Hepatic stellate cell (primary cell): ENCODE measurements at regions not wholly inside any gene's neighbourhood (a gene's known extent, or its start where the extent isn't known, plus 50 kb on each side); places are given as distances from the start of the nearest gene placed in this dataset.

Experiments used
- DNase-seq: peaks from one replicate; pipeline ENCODE4 v3.0.0; 2011; ENCODE audit warnings: low spot score

DNA sequence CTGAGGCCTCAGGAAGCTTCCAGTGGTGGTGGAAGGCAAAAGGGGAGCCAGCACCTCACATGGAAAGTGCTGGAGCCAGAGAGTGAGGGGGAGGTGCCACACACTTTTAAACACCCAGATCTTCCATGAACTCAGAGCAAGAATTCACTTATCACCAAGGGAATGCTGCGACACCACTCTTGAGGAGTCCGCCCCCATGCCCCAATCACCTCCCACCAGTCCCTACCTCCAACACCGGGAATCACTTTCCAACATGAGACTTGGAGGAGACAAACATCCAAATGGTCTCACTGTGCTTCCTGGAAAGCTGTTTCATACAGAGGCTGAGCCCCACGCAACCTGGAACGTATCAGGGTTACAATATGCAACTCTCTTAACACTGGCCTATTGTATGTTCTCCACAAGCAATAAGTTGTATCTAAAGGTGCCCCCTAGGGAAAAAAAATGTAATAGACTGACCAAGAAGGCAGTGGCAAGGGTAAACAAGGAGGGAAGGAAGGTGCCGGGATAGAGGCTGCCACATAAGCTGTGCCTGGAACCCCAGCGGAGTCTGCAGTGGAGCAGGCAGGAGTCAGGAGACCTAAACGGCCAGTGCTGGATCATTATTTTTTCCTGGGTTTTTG lies 106.7 kb upstream of the FOXF1 start:
- no peak for DNase-seq

DNA sequence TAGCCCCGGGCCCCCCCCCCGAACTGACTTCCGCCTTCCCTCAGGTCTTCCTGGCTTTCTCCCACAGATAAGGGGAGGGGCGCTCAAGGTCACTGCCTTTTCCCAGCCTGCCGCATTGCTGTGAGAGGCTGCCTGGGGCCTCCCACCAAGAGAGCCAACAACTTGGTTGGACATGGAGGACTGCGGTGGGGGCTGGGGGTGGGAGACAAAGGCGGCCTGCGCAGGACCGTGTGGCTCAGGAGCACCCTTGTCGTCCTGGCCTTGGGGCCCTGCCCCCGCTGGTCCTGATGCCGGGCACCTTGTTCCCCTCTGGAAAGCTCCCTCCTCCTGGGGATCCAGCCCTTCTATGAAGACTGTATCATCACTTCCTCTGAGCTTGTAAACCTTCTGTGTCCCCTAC lies 105.6 kb upstream of the FOXF1 start:
- DNase-seq, result no peak

DNA sequence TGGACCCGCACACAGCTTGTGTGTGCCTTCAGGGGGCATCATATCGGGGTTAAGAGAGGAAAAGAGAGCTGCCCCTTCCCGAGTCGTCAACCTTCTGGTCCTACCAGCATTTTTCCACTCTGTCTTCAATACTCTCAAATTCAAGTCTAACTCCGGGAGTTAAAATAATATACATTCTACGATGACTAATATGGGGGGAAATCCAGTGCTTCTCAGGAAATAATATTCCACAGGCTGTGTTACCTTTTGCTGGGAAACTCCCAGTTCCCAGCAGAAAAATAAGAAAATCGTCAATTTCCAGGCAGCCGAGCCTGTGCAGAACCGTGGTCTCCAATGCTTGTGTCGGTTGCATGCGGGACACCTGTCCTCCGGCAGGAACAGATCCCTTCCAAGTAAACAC lies 105.0 kb upstream of the FOXF1 start:
- peak; percentile 65 for DNase-seq

GRCh38 chr16:86406056-86406455 lies 104.3 kb upstream of the FOXF1 start:
- no peak for DNase-seq

- DNase-seq, result no peak
Observed at GRCh38 chr16:86408685-86409084, 101.6 kb upstream of the FOXF1 start.

GRCh38 chr16:86410081-86410480 lies 100.2 kb upstream of the FOXF1 start:
- no peak for DNase-seq

- no peak for DNase-seq
Observed at GRCh38 chr16:86410529-86410928, 99.8 kb upstream of the FOXF1 start.

GRCh38 chr16:86411897-86412296 lies 98.4 kb upstream of the FOXF1 start:
- DNase-seq, result no peak

- no peak for DNase-seq
Observed at GRCh38 chr16:86414991-86415740, 95.2 kb upstream of the FOXF1 start.

DNA sequence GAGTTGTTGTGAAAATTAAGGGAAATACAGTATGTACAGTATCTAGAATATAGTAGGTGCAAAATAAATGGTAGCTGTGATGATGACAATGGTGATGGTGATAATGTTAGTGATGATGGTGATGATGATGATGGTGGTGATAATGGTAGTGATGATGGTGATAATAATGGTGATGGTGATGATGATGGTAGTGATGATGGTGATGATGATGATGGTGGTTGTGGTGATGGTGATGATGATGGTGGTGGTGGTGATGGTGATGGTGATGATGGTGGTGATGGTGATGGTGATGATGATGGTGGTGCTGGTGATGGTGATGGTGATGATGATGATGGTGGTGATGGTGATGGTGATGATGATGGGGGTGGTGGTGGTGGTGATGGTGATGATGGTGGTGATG lies 91.3 kb upstream of the FOXF1 start:
- no peak for DNase-seq

GRCh38 chr16:86419518-86419917 lies 90.8 kb upstream of the FOXF1 start:
- DNase-seq, result no peak

GRCh38 chr16:86421995-86422394 lies 88.3 kb upstream of the FOXF1 start:
- no peak for DNase-seq

- DNase-seq, result no peak
Observed at GRCh38 chr16:86424398-86424797, 85.9 kb upstream of the FOXF1 start.

- DNase-seq, result no peak
Observed at GRCh38 chr16:86424985-86425384, 85.3 kb upstream of the FOXF1 start.

DNA sequence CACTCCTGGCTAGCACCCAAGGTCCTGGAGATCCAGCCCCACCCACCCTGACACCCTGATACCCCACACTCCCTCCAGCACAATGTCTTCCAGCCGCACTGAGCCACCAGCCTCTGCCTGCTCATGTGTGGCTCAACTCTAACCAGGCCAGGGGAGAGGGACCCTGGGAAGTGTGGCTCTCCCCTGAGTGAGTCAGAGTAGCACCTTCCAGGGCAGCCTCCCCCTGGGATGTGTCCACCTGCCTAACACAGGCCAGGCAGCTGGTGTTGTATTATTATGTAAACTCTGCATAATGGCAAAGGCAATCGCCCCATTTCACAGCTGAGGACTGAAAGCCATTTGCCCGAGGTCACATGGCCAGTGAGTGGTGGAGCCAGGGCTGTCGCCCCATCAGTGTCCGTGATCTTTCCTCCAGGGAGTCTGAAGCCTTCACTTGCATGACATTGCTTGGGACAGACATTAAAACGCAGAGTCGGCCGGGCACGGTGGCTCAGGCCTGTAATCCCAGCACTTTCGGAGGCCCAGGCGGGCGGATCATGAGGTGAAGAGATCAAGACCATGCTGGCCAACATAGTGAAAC lies 84.2 kb upstream of the FOXF1 start:
- DNase-seq, result no peak

DNA sequence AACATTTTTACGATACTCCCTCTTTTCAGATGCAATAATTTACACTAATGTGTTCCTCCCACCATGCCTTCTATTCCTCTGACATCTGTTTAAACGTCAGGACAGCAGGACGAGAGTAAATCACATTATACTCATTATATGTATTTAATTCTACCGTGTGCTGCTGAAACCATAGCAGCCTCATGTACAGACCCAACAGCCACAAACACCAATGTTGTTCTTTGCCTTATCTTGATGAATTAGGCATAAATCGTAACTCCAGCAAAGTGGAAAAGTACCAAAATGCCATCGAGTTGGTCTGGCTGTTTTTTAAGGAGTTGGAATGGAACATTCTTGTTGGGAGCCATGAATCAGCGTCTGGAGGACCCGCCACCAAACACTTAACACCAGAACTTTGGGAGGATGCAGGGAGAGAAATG lies 82.9 kb upstream of the FOXF1 start:
- no peak for DNase-seq

- DNase-seq, result no peak
Observed at GRCh38 chr16:86428729-86429517, 81.4 kb upstream of the FOXF1 start.

GRCh38 chr16:86429663-86430062 lies 80.7 kb upstream of the FOXF1 start:
- no peak for DNase-seq

DNA sequence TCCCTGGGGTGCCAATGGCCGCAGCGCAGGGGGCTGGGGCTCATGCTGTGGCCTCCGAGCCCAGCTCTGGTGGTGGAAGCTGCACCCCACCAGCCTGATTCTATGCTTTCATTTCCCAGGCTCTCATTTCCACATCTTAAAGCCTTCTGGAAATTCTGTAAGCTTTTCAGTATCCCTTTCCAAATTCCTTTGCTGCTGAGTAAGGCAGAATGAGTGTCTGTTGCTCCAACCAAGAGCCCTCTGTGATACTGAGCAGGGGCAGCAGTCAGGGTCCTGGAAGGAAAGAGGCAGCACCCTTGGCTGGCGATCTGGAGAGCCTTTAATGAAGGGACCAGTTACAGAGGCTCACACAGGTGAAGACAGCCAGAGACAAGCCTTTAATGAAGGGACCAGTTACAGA lies 79.5 kb upstream of the FOXF1 start:
- no peak for DNase-seq

- no peak for DNase-seq
Observed at GRCh38 chr16:86431540-86431939, 78.8 kb upstream of the FOXF1 start.

DNA sequence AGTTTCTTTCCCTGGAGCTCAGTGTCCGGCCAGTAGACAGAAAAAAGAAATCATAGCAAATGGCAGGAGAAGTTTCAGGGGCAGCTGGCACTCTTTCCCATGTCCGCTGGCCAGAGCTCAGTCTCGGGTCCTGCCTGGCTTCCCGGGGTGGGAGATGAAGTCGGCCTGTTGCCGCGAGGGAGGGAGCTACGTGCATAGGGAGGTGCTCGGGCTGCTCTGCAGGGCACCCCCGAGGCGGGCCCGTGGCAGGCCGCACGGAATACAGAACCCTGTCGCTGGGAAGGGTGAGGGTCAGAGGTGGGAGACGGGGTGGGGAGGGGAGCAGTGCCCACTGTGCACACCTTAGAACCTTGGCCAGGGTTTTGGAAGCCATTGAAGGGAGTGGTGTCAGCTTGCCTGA lies 78.3 kb upstream of the FOXF1 start:
- no peak for DNase-seq

DNA sequence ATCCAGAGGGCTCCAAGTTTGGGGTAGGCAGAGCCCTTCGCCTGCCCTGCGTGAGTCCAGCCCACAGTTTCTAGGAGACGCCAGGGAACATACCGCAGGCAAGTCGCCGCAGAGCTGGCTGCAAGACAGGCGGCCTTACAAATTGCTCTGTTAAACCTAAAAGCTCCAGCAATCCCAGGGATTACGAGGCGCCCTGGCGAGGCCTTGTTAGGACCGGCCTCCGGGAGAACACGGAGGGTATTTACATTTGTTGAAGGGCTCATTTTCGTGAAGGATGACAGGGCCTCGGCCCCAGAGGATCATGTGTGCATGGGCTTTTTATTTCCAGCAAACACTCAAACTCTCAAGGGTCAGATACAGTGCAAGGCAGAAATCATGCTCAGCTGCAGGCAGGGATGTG lies 77.6 kb upstream of the FOXF1 start:
- no peak for DNase-seq
